GM13977 (cell line): ENCODE measurements at regions not wholly inside any gene's neighbourhood (a gene's known extent, or its start where the extent isn't known, plus 50 kb on each side); places are given as distances from the start of the nearest gene placed in this dataset.

Experiments used
- DNase-seq: peaks from one replicate; pipeline ENCODE4 v3.0.0; 2012; ENCODE audit warnings: low spot score
- in situ Hi-C: fragments of 300-500 bp; cut with MboI; formaldehyde crosslinking; loops from one replicate; pipeline ENCODE4 v1.12.0; 2022; ENCODE audit warnings: low sequenced_read_pairs, low pct_unique_long_range_greater_than_20kb, mixed read lengths, inconsistent platforms; ENCODE audit not compliant: unreplicated experiment
- TF ChIP-seq, protein P1 (sequence below): IDR thresholded peaks from 2 replicates; pipeline ENCODE4 v1.5.1; 2012; ENCODE audit warnings: mild to moderate bottlenecking, control low read depth; ENCODE audit not compliant: insufficient read depth; ENCODE audit errors: extremely low read depth, missing control alignments

GRCh38 chr13:89361909-89362308 is 1690.7 kb downstream of the SLITRK5 start:
- in situ Hi-C loops, result no loop called here
- DNase-seq, result no peak
- TF ChIP-seq, protein P1, sequence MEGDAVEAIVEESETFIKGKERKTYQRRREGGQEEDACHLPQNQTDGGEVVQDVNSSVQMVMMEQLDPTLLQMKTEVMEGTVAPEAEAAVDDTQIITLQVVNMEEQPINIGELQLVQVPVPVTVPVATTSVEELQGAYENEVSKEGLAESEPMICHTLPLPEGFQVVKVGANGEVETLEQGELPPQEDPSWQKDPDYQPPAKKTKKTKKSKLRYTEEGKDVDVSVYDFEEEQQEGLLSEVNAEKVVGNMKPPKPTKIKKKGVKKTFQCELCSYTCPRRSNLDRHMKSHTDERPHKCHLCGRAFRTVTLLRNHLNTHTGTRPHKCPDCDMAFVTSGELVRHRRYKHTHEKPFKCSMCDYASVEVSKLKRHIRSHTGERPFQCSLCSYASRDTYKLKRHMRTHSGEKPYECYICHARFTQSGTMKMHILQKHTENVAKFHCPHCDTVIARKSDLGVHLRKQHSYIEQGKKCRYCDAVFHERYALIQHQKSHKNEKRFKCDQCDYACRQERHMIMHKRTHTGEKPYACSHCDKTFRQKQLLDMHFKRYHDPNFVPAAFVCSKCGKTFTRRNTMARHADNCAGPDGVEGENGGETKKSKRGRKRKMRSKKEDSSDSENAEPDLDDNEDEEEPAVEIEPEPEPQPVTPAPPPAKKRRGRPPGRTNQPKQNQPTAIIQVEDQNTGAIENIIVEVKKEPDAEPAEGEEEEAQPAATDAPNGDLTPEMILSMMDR, result peak; percentile 4

GRCh38 chr13:89363144-89363543 is 1692.0 kb downstream of the SLITRK5 start:
- in situ Hi-C loops, result no loop called here
- DNase-seq, result no peak
- TF ChIP-seq, protein P1, result no peak

DNA sequence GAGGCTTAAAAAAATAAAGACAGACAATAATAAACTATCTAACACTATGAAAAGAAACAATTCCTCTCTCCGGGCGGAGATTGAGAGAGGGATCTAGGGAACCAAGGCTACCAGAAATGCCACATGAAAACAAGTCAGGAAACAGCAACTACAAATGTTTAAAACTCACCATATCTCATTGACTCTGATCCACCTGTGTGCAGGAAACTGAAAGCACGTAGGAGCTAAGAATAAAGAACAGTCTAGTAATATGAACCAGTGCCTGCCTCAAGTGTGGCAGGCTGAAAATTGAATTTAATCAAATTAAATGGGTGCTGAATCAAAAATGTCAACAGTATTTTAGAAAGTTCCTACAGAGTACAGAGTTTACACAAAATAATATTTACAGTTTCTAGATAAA is 1701.0 kb downstream of the SLITRK5 start:
- TF ChIP-seq, protein P1, result no peak
- in situ Hi-C loops, result no loop called here
- DNase-seq, result no peak

GRCh38 chr13:89375839-89376238 is 1704.7 kb downstream of the SLITRK5 start:
- in situ Hi-C loops, result no loop called here
- no peak for DNase-seq
- TF ChIP-seq, protein P1, result no peak

DNA sequence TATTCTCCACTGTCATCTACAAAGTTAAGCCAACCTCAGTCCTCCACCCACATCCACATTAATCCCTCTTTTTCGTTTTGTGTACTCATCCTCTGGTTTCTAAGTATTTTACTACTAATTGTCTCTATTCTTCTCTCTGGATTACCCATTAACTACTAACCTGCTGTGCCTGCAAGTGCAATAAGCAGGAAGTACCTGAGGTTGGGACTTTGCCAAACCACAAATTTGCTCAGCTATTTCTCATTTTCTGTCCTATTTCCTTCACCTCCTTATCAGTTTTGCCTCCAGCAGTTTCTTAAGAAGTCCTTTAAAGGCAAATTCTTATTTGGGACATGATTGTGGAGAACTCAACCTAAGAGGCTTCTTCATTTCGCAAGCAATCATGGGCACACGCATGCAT is 1708.9 kb downstream of the SLITRK5 start:
- TF ChIP-seq, protein P1, result no peak
- DNase-seq, result no peak
- in situ Hi-C loops, result no loop called here

- TF ChIP-seq, protein P1, result no peak
- in situ Hi-C loops, result no loop called here
- DNase-seq, result no peak
Observed at GRCh38 chr13:89382981-89383380, 1711.8 kb downstream of the SLITRK5 start.

GRCh38 chr13:89383891-89384290 is 1712.7 kb downstream of the SLITRK5 start:
- in situ Hi-C loops, result no loop called here
- no peak for DNase-seq
- TF ChIP-seq, protein P1, result no peak
